Subcutaneous abdominal adipose tissue (tissue), 5 donors: ENCODE measurements at regions not wholly inside any gene's neighbourhood (a gene's known extent, or its start where the extent isn't known, plus 50 kb on each side); places are given as distances from the start of the nearest gene placed in this dataset.

Experiments used
- H3K27ac ChIP-seq: one replicate; pipeline ENCODE4 v1.7.0; 2013; ENCODE audit warnings: low read depth, mild to moderate bottlenecking, inconsistent platforms, low read length, moderate library complexity
- H3K27me3 ChIP-seq, 5 donors: one replicate each; pipeline ENCODE4 v1.7.0; 2013; ENCODE audit warnings: low read length in 5 of 5, inconsistent platforms in 1 of 5; ENCODE audit not compliant: control insufficient read depth in 5 of 5, insufficient read depth in 4 of 5
- H3K36me3 ChIP-seq, 5 donors: one replicate each; pipeline ENCODE4 v1.7.0; 2013; ENCODE audit warnings: low read length in 5 of 5; ENCODE audit not compliant: control insufficient read depth in 5 of 5, insufficient read depth in 5 of 5
- H3K4me1 ChIP-seq, 5 donors: one replicate each; pipeline ENCODE4 v1.7.0; 2013; ENCODE audit warnings: low read length in 5 of 5, mild to moderate bottlenecking in 3 of 5, moderate library complexity in 1 of 5; ENCODE audit not compliant: control insufficient read depth in 5 of 5, insufficient read depth in 5 of 5
- H3K4me3 ChIP-seq, 5 donors: one replicate each; pipeline ENCODE4 v1.7.0; 2013; ENCODE audit warnings: low read length in 5 of 5, low read depth in 1 of 5
- H3K9ac ChIP-seq, 5 donors: one replicate each; pipeline ENCODE4 v1.7.0; 2013; ENCODE audit warnings: low read length in 5 of 5, mild to moderate bottlenecking in 4 of 5, moderate library complexity in 3 of 5
- H3K9me3 ChIP-seq, 5 donors: one replicate each; pipeline ENCODE4 v1.7.0; 2013; ENCODE audit warnings: low read length in 5 of 5; ENCODE audit not compliant: control insufficient read depth in 5 of 5
- donor health status: healthy.
- donor health status: healthy.
- donor health status: healthy.
- donor health status: healthy.
- donor health status: healthy.

DNA sequence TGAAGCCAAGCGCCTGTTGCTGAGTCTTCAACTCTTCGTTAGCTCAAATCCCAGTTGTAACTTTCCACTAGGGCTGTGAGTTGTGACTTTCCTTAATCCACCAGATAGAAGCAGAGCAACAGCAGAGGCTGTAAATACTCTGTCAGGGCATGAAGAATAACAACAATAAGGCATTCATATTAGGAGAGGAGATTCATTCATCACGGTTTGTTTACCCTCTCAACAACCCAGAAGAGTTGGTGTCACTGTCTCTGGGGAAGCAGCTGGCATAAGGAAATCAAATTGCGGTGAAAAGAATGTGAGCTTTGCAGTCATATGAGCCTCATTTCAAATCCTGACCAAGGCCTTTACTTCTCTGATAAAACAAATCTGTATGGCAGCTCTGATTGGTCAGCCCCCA is 184.8 kb downstream of the SHQ1 start:
- no peak overlapping the region for H3K4me3 ChIP-seq
- H3K4me1 ChIP-seq, result peaks cover 0 to 13% (median 2%) of the 10 kb centered on the region in 5 donors
- no peaks in the 10 kb centered on the region for H3K9me3 ChIP-seq
- H3K9ac ChIP-seq, result no peak overlapping the region
- H3K27me3 ChIP-seq, result peaks cover 0 to 3% (median 0%) of the 10 kb centered on the region in 5 donors
- H3K36me3 ChIP-seq, result no peaks in the 10 kb centered on the region
- H3K27ac ChIP-seq, result no peak overlapping the region

GRCh38 chr3:72661115-72661457 is 187.2 kb downstream of the SHQ1 start:
- no peak overlapping the region for H3K27ac ChIP-seq
- peaks cover 0 to 13% (median 2%) of the 10 kb centered on the region in 5 donors for H3K4me1 ChIP-seq
- no peak overlapping the region for H3K4me3 ChIP-seq
- H3K9me3 ChIP-seq, result no peaks in the 10 kb centered on the region
- no peak overlapping the region for H3K9ac ChIP-seq
- peaks cover 0 to 6% (median 0%) of the 10 kb centered on the region in 5 donors for H3K27me3 ChIP-seq
- no peaks in the 10 kb centered on the region for H3K36me3 ChIP-seq

- peaks cover 0 to 13% (median 2%) of the 10 kb centered on the region in 5 donors for H3K4me1 ChIP-seq
- no peak overlapping the region for H3K27ac ChIP-seq
- H3K36me3 ChIP-seq, result no peaks in the 10 kb centered on the region
- H3K9me3 ChIP-seq, result no peaks in the 10 kb centered on the region
- peaks cover 0 to 10% (median 4%) of the 10 kb centered on the region in 5 donors for H3K27me3 ChIP-seq
- H3K9ac ChIP-seq, result no peak overlapping the region
- H3K4me3 ChIP-seq, result no peak overlapping the region
These were observed 187.8 kb downstream of the SHQ1 start for GRCh38 chr3:72660270-72661114.

DNA sequence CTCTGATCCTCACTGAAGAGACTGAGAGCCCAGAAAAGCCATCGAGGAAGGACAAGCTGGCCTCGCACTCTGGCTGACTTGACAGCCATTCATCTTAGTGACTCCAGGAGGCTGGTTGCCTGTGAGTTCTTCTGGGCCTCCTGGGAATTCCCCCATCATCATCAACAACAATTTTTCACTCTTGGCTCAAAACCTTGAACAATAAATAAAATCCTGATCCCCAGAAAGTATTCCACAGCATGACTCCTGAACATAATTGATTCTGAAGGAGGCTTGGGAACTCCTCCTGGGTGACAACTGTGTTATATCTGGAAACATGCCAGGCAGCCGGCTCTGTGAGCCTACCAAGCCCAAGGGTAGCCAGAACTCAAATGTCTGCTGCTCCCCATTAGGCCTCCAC is 188.6 kb downstream of the SHQ1 start:
- no peak overlapping the region for H3K27ac ChIP-seq
- no peak overlapping the region for H3K9ac ChIP-seq
- peaks cover 0 to 17% (median 9%) of the 10 kb centered on the region in 5 donors for H3K27me3 ChIP-seq
- H3K4me1 ChIP-seq, result peaks cover 0 to 16% (median 9%) of the 10 kb centered on the region in 5 donors
- H3K9me3 ChIP-seq, result no peaks in the 10 kb centered on the region
- H3K4me3 ChIP-seq, result no peak overlapping the region
- no peaks in the 10 kb centered on the region for H3K36me3 ChIP-seq

- no peaks in the 10 kb centered on the region for H3K36me3 ChIP-seq
- H3K9ac ChIP-seq, result no peak overlapping the region
- peaks cover 0 to 15% (median 9%) of the 10 kb centered on the region in 5 donors for H3K4me1 ChIP-seq
- no peaks in the 10 kb centered on the region for H3K9me3 ChIP-seq
- no peak overlapping the region for H3K27ac ChIP-seq
- H3K27me3 ChIP-seq, result peaks cover 0 to 17% (median 9%) of the 10 kb centered on the region in 5 donors
- no peak overlapping the region for H3K4me3 ChIP-seq
These were observed 189.1 kb downstream of the SHQ1 start for GRCh38 chr3:72659188-72659587.

DNA sequence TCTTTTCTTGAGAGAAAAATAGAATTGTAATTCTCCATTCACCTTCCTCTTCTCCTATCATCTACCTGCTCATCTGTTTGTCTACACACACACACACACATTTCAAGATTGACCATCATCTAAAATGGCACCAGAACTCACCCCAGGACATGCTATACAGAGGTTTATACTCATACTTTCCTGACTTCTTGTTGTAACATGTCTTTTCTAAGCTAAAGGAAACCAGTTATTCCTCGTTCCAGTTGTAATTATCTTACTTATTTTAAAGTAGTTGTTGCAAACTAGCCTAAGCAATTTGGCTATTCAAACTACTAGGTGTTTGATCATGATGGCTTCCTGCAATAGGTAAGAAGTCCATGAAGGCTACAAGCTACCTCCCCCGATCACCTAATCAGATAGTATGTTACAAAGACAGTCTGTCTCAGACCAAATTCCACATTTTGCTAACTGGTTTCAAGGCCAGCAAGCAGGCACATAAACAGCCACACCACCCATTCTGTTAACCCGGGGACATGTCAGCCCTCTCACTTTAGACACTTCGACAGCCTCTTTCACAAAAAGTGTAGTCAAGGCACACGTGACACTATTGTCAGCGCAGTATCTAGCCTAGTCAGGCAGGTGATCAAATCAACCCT is 189.7 kb downstream of the SHQ1 start:
- no peak overlapping the region for H3K4me3 ChIP-seq
- H3K9ac ChIP-seq, result no peak overlapping the region
- peaks cover 0 to 9% (median 8%) of the 10 kb centered on the region in 5 donors for H3K4me1 ChIP-seq
- H3K9me3 ChIP-seq, result no peaks in the 10 kb centered on the region
- no peaks in the 10 kb centered on the region for H3K36me3 ChIP-seq
- H3K27me3 ChIP-seq, result peaks cover 0 to 17% (median 9%) of the 10 kb centered on the region in 5 donors
- no peak overlapping the region for H3K27ac ChIP-seq

DNA sequence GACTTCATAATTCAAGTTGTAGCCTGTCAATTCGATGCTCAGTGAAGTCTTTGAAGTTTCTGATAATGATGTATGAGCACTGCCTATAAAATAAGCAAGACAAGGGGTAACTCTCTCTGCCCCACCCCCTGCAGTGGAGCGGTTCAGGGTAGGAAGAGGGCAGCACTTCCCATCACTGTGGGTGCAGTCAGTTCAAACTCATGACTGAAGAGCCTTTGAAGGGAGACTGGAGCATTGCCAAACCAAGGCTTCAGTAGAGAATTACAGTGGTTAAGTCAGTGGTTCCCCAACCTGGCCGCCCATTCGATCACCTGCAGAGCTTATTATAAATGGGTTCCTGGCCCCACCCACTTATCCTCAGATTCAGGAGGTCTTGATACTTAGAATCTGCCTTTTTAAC is 190.6 kb downstream of the SHQ1 start:
- Histone ChIP-seq H3K27me3 (peaks cover 0 to 17% (median 9%) of the 10 kb centered on the region in 5 donors), H3K4me3 (no peak overlapping the region), H3K9ac (no peak overlapping the region), H3K27ac (no peak overlapping the region), H3K4me1 (peaks cover 0 to 6% (median 5%) of the 10 kb centered on the region in 5 donors), H3K9me3 (no peaks in the 10 kb centered on the region), H3K36me3 (no peaks in the 10 kb centered on the region)

- H3K4me3 ChIP-seq, result no peak overlapping the region
These were observed 192.5 kb downstream of the SHQ1 start for GRCh38 chr3:72655723-72656122.

DNA sequence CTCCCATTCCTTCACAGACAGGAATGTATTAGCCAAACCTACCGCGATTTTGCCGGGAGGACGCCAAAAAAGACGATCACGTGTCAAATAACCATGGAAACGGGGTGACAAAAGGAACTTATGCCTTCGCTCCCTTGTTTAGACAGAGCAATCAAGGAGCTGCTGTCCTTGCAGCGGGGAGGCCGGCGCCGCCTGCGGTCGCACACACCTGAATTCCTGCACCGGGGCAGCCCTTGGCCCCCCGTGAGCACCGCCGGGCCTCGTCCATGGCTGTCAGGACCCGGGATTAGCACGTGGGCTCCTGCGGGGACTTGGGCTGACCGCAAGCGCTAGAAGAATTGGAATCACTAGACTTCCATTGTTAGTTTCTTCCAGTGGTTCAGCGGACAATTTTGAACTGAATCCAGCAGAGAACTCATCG is 193.1 kb downstream of the SHQ1 start:
- Histone ChIP-seq H3K4me1 (peaks cover 0 to 6% (median 5%) of the 10 kb centered on the region in 5 donors), H3K27ac (no peak overlapping the region), H3K27me3 (peaks cover 0 to 17% (median 9%) of the 10 kb centered on the region in 5 donors), H3K9ac (no peak overlapping the region), H3K4me3 (peak overlapping the region in 4 of 5 donors; percentile 4 to 24 (median 14)), H3K9me3 (peaks cover 0 to 4% (median 0%) of the 10 kb centered on the region in 5 donors), H3K36me3 (no peaks in the 10 kb centered on the region)

More at GRCh38 chr3:72655723-72656122, 192.5 kb downstream of the SHQ1 start:
- H3K4me1 ChIP-seq, result peaks cover 0 to 6% (median 5%) of the 10 kb centered on the region in 5 donors
- H3K27me3 ChIP-seq, result peaks cover 0 to 17% (median 9%) of the 10 kb centered on the region in 5 donors
- no peak overlapping the region for H3K9ac ChIP-seq
- peaks cover 0 to 4% (median 0%) of the 10 kb centered on the region in 5 donors for H3K9me3 ChIP-seq
- no peaks in the 10 kb centered on the region for H3K36me3 ChIP-seq
- no peak overlapping the region for H3K27ac ChIP-seq

- Histone ChIP-seq H3K36me3 (no peaks in the 10 kb centered on the region), H3K9me3 (peaks cover 0 to 4% (median 0%) of the 10 kb centered on the region in 5 donors), H3K27me3 (peaks cover 0 to 17% (median 9%) of the 10 kb centered on the region in 5 donors), H3K4me1 (peaks cover 0 to 6% (median 5%) of the 10 kb centered on the region in 5 donors), H3K9ac (no peak overlapping the region), H3K27ac (no peak overlapping the region), H3K4me3 (no peak overlapping the region)
These were observed 195.8 kb downstream of the SHQ1 start for GRCh38 chr3:72652395-72652794.
